HG03108 (cell line): ENCODE measurements at regions not wholly inside any gene's neighbourhood (a gene's known extent, or its start where the extent isn't known, plus 50 kb on each side); places are given as distances from the start of the nearest gene placed in this dataset.
"Not testable (repeated sequence)": the region's sequence is repeated elsewhere in the genome, so short reads cannot be mapped to it uniquely, and the experiment has no call there.

ENCODE experiments used
- ATAC-seq: cut with Tn5 transposase; IDR thresholded peaks from one replicate; pipeline ENCODE4 v1.9.1; 2021; ENCODE audit warnings: moderate library complexity; ENCODE audit not compliant: unreplicated experiment

- peak; percentile 91 for ATAC-seq
Measured at GRCh38 chr5:68070591-68071281, 144.8 kb upstream of the PIK3R1 start.

GRCh38 chr5:68067976-68068603 is 147.5 kb upstream of the PIK3R1 start:
- ATAC-seq, result no peak

GRCh38 chr5:68067291-68067690 is 148.3 kb upstream of the PIK3R1 start:
- ATAC-seq, result no peak

GRCh38 chr5:68066277-68066955 is 149.1 kb upstream of the PIK3R1 start:
- ATAC-seq, result no peak

DNA sequence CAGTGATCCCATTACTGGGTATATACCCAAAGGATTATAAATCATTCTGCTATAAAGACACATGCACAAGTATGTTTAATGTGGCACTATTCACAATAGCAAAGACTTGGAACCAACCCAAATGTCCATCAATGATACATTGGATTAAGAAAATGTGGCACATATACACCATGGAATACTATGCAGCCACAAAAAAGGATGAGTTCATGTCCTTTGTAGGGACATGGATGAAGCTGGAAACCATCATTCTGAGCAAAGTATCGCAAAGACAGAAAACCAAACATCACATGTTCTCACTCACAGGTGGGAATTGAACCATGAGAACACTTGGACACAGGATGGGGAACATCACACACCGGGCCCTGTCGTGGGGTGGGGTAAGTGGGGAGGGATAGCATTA is 150.2 kb upstream of the PIK3R1 start:
- not testable (repeated sequence) for ATAC-seq

DNA sequence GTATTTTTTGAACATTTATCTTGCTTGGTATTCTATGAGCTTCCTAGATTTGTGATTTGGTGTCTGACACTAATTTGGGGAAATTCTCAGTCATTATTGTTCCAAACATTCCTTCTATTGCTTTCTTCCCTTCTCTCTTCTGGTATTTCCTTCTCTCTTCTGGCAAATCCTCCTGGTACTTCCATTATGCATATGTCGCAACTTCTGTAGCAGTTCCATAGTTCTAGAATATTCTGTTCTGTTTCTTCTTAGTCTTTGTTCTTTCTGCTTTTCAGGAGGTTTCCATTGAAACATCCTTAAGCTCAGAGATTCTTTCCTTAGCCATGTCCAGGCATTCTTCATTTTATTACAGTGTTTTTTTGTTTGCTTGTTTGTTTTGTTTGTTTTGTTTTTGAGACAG is 155.2 kb upstream of the PIK3R1 start:
- no peak for ATAC-seq

DNA sequence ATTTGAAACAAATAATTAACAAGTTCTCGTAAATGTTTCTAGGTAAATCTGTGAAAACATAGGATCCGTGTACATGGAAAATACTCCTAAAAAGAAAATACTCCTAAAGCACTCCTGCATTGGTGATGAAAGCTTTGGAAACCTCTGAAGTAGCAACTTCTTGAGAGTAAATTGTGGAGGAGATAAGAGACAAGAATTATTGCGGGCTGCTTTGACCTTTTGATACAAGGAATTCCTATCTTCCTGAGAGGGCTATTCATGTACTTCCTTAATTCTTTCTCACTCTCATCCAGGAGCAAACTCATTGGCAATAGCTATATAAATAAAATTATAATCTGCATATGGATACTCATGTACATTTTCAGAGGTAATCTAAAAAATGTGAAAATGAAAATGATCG is 158.4 kb upstream of the PIK3R1 start:
- no peak for ATAC-seq

DNA sequence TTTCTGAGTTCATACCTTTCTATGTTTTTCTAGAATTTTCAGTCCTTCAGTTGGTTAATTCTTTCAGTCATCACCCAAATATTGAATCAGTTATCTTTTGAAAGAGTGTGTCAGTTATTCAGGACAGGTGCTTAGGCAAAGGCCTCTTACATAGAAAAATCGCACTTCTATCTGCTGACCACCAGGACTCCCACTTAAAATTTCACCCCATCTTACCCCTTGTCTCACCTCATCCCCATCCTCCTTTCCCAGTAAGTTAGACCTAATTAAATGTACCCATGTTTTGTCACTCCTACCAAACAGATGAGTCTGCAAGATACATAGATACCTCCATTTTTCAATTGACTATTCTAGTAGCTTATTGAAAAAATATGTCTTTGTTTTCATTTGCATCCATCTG is 159.9 kb upstream of the PIK3R1 start:
- no peak for ATAC-seq

GRCh38 chr5:68054638-68055037 is 160.9 kb upstream of the PIK3R1 start:
- no peak for ATAC-seq

GRCh38 chr5:68053202-68053601 is 162.4 kb upstream of the PIK3R1 start:
- ATAC-seq, result no peak

DNA sequence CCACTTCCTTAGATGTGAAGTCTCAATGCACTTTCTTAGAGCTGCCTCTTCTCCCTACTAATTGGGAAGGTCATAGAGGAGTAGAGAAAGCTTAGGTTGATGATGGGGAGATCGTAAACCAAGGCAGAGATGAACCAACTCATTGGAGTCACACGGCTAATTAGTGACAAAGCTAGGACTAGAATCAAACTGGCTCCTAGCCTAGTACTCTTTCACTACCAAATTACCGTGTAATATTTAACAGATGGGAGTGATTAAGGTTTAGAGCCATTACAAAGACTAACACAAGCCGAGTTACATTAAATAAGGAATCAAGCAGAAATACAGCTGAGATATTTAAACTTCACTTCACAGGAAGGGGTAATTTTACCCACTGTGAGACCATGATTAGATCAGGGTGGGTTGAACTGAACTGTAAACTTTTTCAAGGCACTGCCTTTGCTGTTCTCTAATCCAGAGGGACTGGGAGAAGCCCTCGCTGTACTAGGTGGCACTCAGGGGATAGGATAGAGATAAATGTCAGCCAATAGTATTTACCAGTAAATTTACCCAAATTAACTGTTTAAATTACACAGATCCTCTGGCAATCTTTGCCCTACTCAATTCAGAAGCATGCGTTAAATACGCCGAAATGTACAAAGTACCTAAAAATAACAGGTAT is 166.4 kb upstream of the PIK3R1 start:
- ATAC-seq, result no peak

GRCh38 chr5:68048516-68048915 is 167.0 kb upstream of the PIK3R1 start:
- no peak for ATAC-seq

GRCh38 chr5:68048054-68048453 is 167.5 kb upstream of the PIK3R1 start:
- ATAC-seq, result not testable (repeated sequence)

GRCh38 chr5:68047035-68047434 is 168.5 kb upstream of the PIK3R1 start:
- no peak for ATAC-seq

DNA sequence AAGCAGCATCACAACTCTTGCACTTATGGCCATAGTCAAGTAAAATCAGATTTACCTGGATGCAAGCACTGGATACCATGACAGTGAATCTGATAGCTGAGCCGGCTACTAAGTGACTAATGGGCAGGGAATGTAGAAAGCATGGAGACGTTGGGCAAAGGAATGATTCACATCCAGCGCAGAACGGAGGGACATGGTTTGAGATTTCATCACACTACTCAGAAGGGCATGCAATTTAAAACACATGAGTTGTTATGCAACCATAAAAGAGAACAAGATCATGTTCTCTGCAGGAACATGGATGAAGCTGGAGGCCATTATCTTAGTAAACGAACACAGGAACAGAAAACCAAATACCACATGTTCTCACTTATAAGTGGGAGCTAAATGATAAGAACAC is 169.1 kb upstream of the PIK3R1 start:
- no peak for ATAC-seq

- peak; percentile 94 for ATAC-seq
Measured at GRCh38 chr5:68041293-68041692, 174.3 kb upstream of the PIK3R1 start.

GRCh38 chr5:68037546-68037945 is 178.0 kb upstream of the PIK3R1 start:
- no peak for ATAC-seq

DNA sequence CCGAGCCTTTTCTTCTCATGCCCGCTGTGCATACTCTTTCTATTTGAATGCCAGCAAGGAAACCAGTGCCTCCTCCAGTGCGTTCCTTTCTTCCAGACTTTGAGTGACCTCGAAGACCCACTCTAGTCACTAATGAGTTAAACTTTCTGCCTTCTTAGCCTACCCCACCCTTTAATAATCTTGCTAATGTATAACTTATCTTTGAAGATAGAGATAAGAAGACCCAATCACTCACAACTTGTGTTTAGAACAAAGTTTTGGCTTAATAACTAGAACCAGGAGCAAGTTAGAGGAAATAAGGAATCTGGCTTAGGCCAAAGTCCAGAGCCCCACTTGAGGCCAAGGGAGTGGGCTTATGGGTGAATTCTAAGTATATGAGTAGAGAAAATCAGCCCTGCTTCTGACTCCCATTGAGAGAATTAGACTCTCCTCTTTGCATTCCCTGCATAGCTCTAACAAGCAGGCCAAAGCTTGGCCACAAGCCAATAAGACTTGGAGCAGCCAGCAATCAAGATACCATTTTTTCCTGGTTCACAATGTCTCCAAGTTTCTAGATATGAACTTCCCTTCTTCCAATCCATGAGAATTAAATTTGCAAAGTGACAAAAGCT is 181.5 kb upstream of the PIK3R1 start:
- ATAC-seq, result no peak

- ATAC-seq, result no peak
Measured at GRCh38 chr5:68033029-68033428, 182.5 kb upstream of the PIK3R1 start.

- ATAC-seq, result no peak
Measured at GRCh38 chr5:68032216-68032762, 183.3 kb upstream of the PIK3R1 start.

GRCh38 chr5:68028131-68028727 is 187.3 kb upstream of the PIK3R1 start:
- ATAC-seq, result no peak
